Loucy (cell line): ENCODE measurements at regions not wholly inside any gene's neighbourhood (a gene's known extent, or its start where the extent isn't known, plus 50 kb on each side); places are given as distances from the start of the nearest gene placed in this dataset.

Experiments used
- H2AFZ ChIP-seq: fragments of 200-600 bp; sonication (generic); 2 replicates; pipeline ENCODE4 v1.6.0; 2016; ENCODE audit warnings: antibody characterized with exemption, mild to moderate bottlenecking, low read length, moderate library complexity
- H3F3A ChIP-seq: fragments of 200-600 bp; 2 replicates; pipeline ENCODE4 v1.6.0; 2016; ENCODE audit warnings: antibody characterized with exemption, low read depth, mild to moderate bottlenecking
- H3K27me3 ChIP-seq: fragments of 200-600 bp; sonication (generic); 2 replicates; pipeline ENCODE4 v1.6.1; 2014; ENCODE audit warnings: low read length, mild to moderate bottlenecking; ENCODE audit not compliant: insufficient read depth, poor library complexity, severe bottlenecking
- H3K36me3 ChIP-seq: fragments of 200-600 bp; sonication (generic); 2 replicates; pipeline ENCODE4 v1.6.1; 2016; ENCODE audit warnings: low read length; ENCODE audit not compliant: insufficient read depth
- H3K4me1 ChIP-seq: fragments of 200-600 bp; sonication (generic); 2 replicates; pipeline ENCODE4 v1.5.1; 2014; ENCODE audit warnings: low read length, mild to moderate bottlenecking; ENCODE audit not compliant: insufficient read depth, poor library complexity, severe bottlenecking
- H3K4me2 ChIP-seq: fragments of 200-600 bp; sonication (generic); 2 replicates; pipeline ENCODE4 v1.6.0; 2014; ENCODE audit warnings: antibody characterized with exemption, low read length, low read depth, mild to moderate bottlenecking; ENCODE audit not compliant: poor library complexity, severe bottlenecking
- H3K4me3 ChIP-seq: fragments of 200-600 bp; sonication (generic); 2 replicates; pipeline ENCODE4 v1.5.1; 2014; ENCODE audit warnings: low read length, mild to moderate bottlenecking, mixed read lengths; ENCODE audit not compliant: poor library complexity, severe bottlenecking
- H3K79me2 ChIP-seq: fragments of 200-600 bp; sonication (generic); 2 replicates; pipeline ENCODE4 v1.6.1; 2014; ENCODE audit warnings: low read length; ENCODE audit not compliant: insufficient read depth
- H3K9ac ChIP-seq: fragments of 200-600 bp; sonication (generic); 2 replicates; pipeline ENCODE4 v1.6.0; 2014; ENCODE audit warnings: mild to moderate bottlenecking, low read depth, low read length, moderate library complexity; ENCODE audit not compliant: poor library complexity, severe bottlenecking
- H3K9me2 ChIP-seq: fragments of 200-600 bp; sonication (generic); replicated peaks from 2 replicates; pipeline ENCODE4 v1.6.1; 2016; ENCODE audit warnings: low read depth, low read length, mixed read lengths
- H3K9me3 ChIP-seq: fragments of 200-600 bp; sonication (generic); 2 replicates; pipeline ENCODE4 v1.6.1; 2014; ENCODE audit warnings: mild to moderate bottlenecking, antibody characterized with exemption, low read length, low read depth; ENCODE audit not compliant: insufficient read depth
- H4K20me1 ChIP-seq: fragments of 200-600 bp; sonication (generic); 2 replicates; pipeline ENCODE4 v1.6.0; 2014; ENCODE audit warnings: antibody characterized with exemption, low read length, mild to moderate bottlenecking; ENCODE audit not compliant: insufficient read depth, poor library complexity, severe bottlenecking
- CTCF ChIP-seq: fragments of 200-600 bp; sonication (generic); conservative IDR thresholded peaks from 2 replicates; pipeline ENCODE4 v1.5.1; 2014; ENCODE audit warnings: mild to moderate bottlenecking, antibody characterized with exemption, low read length
- EZH2phosphoT487 ChIP-seq: fragments of 200-600 bp; IDR thresholded peaks from 2 replicates; pipeline ENCODE4 v1.6.1; 2018; ENCODE audit warnings: antibody characterized with exemption, mild to moderate bottlenecking, moderate library complexity, borderline replicate concordance

GRCh38 chr13:105345730-105346129 is 1189.7 kb downstream of the EFNB2 start:
- TF ChIP-seq EZH2phosphoT487 = no peak
- no peak for TF ChIP-seq CTCF
- no peaks in the 10 kb centered on the region for H3K36me3 ChIP-seq
- H3K4me2 ChIP-seq = no peak overlapping the region
- H3F3A ChIP-seq = no peaks in the 10 kb centered on the region
- H3K4me3 ChIP-seq = no peak overlapping the region
- no peak overlapping the region for H2AFZ ChIP-seq
- peaks cover 20% of the 10 kb centered on the region for H3K4me1 ChIP-seq
- no peaks in the 10 kb centered on the region for H3K9me3 ChIP-seq
- H4K20me1 ChIP-seq = no peaks in the 10 kb centered on the region
- H3K9me2 ChIP-seq = no peaks in the 10 kb centered on the region
- H3K9ac ChIP-seq = no peak overlapping the region
- H3K27me3 ChIP-seq = no peaks in the 10 kb centered on the region
- no peaks in the 10 kb centered on the region for H3K79me2 ChIP-seq

DNA sequence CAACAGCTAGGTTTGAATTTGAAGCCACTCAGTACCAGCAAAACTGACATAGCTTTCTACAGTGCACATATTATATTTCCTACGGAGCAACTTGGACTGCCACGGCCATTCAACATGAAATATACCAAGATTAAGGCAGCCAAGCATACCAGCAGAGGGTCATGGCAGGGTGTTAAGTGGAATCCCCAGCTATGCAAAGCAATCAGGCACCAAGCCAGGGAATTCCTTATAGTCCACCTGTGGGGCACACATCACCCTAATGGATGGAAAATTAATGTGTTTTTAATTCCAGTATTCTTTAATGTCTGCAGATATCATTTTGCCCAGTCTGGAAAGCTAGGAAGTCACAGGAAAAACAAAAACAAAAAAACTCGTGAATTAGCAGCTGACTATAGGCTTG is 1190.3 kb downstream of the EFNB2 start:
- Histone ChIP-seq H3K4me1 (peaks cover 20% of the 10 kb centered on the region), H3K79me2 (no peaks in the 10 kb centered on the region), H3K4me3 (no peak overlapping the region), H3K4me2 (no peak overlapping the region), H3K9me2 (no peaks in the 10 kb centered on the region), H3K36me3 (no peaks in the 10 kb centered on the region), H3F3A (no peaks in the 10 kb centered on the region), H4K20me1 (no peaks in the 10 kb centered on the region), H3K27me3 (no peaks in the 10 kb centered on the region), H3K9me3 (no peaks in the 10 kb centered on the region), H3K9ac (no peak overlapping the region), H2AFZ (no peak overlapping the region)
- TF ChIP-seq EZH2phosphoT487 (no peak), CTCF (no peak)

GRCh38 chr13:105343134-105343806 is 1192.2 kb downstream of the EFNB2 start:
- Histone ChIP-seq H3K9me2 (no peaks in the 10 kb centered on the region), H3K4me2 (peak overlapping the region; percentile 54), H3K4me1 (peaks cover 20% of the 10 kb centered on the region), H4K20me1 (no peaks in the 10 kb centered on the region), H3K27me3 (no peaks in the 10 kb centered on the region), H3K9ac (no peak overlapping the region), H3K9me3 (no peaks in the 10 kb centered on the region), H3K79me2 (no peaks in the 10 kb centered on the region), H3K36me3 (no peaks in the 10 kb centered on the region), H3K4me3 (peak overlapping the region; percentile 24), H2AFZ (peak overlapping the region; percentile 29; the same call in 1 of the 2 replicates), H3F3A (no peaks in the 10 kb centered on the region)
- TF ChIP-seq CTCF (no peak), EZH2phosphoT487 (no peak)
